Mucosa of descending colon (tissue), 3 donors: ENCODE measurements at regions not wholly inside any gene's neighbourhood (a gene's known extent, or its start where the extent isn't known, plus 50 kb on each side); places are given as distances from the start of the nearest gene placed in this dataset.
"Not testable (repeated sequence)": the region's sequence is repeated elsewhere in the genome, so short reads cannot be mapped to it uniquely, and the experiment has no call there.

ENCODE experiments used
- ATAC-seq: fragments of 200-7000 bp; cut with Tn5 transposase; one replicate; pipeline ENCODE4 v1.9.1; 2020; ENCODE audit warnings: mild to moderate bottlenecking, moderate library complexity
- DNase-seq, 3 donors: peaks; one replicate each; pipeline ENCODE4 v3.0.0-alpha.2; 2020
- H3K36me3 ChIP-seq: fragments of 200-600 bp; one replicate; pipeline ENCODE4 v1.8.0; 2021; ENCODE audit warnings: low read depth, mild to moderate bottlenecking
- H3K4me1 ChIP-seq: fragments of 200-600 bp; one replicate; pipeline ENCODE4 v1.8.0; 2021; ENCODE audit warnings: low read depth, mild to moderate bottlenecking
- H3K4me3 ChIP-seq: fragments of 200-600 bp; one replicate; pipeline ENCODE4 v1.8.0; 2021; ENCODE audit warnings: mild to moderate bottlenecking
- H3K9me3 ChIP-seq: fragments of 200-600 bp; one replicate; pipeline ENCODE4 v1.8.0; 2021; ENCODE audit warnings: mild to moderate bottlenecking
- intact Hi-C, 2 donors: fragments of 100-400 bp; cut with DNase I in 1 of 2; cut with micrococcal nuclease in 1 of 2; formaldehyde crosslinking; loops; one replicate each; pipeline versions ENCODE4 v1.11.0 to v1.11.1; 2022; cut with DNase I, micrococcal nuclease
- TF ChIP-seq, protein P1 (sequence below): fragments of 200-600 bp; IDR thresholded peaks from one replicate; pipeline ENCODE4 v1.8.0; 2022; ENCODE audit warnings: antibody characterized with exemption, mild to moderate bottlenecking
- donor health status: DM: no; HTN: no; CAD: no; lungs with moderate emphysema.
- donor health status: DM: no; HTN: no; CAD: no.
- donor health status: DM: no; HTN: yes; CAD: no.

DNA sequence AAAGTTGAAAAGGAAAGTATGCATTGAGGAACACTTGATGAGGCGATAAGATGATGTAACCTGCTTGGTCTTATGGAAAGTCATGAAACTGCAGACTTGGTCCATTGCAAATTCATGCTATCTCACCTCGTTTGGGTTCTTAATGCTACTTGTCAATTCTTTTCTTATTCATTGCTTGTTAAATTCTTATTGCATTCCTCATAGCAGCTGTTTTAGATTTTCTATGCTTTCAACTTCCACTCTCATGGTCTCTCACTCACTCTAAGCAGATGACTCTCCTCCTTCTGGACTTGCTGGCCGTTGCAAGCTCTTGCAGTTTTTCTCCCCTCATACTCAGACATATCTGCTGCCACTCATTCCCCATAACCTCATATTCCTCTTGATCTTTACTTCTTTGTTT lies 67.8 kb upstream of the CSNK1A1L start:
- no peak for DNase-seq
- intact Hi-C loops, result no loop called here
- Histone ChIP-seq H3K4me1 (no peaks in the 10 kb centered on the region), H3K4me3 (no peak overlapping the region), H3K9me3 (no peaks in the 10 kb centered on the region), H3K36me3 (no peaks in the 10 kb centered on the region)
- TF ChIP-seq, protein P1, sequence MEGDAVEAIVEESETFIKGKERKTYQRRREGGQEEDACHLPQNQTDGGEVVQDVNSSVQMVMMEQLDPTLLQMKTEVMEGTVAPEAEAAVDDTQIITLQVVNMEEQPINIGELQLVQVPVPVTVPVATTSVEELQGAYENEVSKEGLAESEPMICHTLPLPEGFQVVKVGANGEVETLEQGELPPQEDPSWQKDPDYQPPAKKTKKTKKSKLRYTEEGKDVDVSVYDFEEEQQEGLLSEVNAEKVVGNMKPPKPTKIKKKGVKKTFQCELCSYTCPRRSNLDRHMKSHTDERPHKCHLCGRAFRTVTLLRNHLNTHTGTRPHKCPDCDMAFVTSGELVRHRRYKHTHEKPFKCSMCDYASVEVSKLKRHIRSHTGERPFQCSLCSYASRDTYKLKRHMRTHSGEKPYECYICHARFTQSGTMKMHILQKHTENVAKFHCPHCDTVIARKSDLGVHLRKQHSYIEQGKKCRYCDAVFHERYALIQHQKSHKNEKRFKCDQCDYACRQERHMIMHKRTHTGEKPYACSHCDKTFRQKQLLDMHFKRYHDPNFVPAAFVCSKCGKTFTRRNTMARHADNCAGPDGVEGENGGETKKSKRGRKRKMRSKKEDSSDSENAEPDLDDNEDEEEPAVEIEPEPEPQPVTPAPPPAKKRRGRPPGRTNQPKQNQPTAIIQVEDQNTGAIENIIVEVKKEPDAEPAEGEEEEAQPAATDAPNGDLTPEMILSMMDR, result no peak
- no peak for ATAC-seq

DNA sequence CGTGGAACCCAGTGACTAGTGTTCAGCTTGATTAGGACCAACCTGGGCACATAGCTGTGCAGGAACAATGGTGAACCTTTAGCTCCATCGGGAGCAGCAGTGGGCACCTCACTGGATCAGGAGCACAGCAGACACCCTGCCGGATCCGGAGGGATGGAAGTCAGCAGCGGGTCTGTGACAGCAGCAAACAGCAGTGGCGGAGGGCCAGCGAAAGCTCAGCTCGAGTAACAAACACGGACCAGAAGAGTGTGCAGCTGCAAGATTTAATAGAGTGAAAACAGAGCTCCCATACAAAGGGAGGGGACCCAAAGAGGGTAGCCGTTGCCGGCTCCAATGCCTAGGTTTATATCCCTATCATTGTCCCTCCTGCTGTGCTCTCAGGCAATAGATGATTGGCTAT lies 66.8 kb upstream of the CSNK1A1L start:
- ATAC-seq, H3K9me3 ChIP-seq, H3K4me3 ChIP-seq, intact Hi-C loops, H3K4me1 ChIP-seq, H3K36me3 ChIP-seq: not testable (repeated sequence)
- DNase-seq, result peak in 1 of 3 donors; percentile 21

DNA sequence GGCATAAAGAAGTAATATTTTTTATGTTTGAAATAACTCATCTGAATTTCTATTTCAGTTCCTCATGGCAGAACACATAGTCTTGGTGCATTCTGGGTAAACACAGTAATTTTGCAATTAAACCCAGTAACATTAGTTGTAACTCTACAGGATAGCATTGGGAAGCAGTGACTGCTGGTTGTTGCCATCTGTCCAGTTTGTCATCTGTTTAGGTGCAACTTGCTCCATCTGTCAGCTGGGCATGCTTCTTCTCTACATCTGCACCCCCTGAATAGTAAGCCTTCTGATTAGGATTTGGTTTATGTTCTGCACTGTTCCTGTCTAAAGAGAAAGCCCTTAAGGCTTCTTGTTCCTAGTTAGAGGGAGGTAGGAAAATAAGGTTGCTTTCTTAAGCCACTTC lies 63.5 kb upstream of the CSNK1A1L start:
- Histone ChIP-seq H3K4me1 (no peaks in the 10 kb centered on the region), H3K36me3 (no peaks in the 10 kb centered on the region), H3K4me3 (no peak overlapping the region), H3K9me3 (no peaks in the 10 kb centered on the region)
- intact Hi-C loops, result no loop called here
- ATAC-seq (no peak), DNase-seq (no peak)
- TF ChIP-seq, protein P1, result no peak

DNA sequence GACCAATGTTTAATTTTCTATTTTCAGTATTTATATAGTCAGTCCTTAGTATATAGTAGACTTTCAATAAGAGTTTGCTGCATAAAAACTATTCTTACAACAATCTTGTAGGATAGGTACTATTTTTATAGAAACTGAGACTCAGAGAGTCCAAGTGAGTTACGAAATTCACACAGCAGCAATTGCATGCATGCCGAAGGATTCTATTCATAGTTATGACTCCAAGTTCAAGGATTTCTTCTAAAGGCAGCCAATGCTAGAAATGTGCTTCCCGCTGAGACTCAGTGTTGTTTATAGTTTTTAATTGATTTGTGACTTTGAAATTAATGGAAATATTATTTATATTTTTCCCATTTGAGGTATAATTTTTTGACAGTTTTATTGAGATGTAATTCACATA lies 62.7 kb upstream of the CSNK1A1L start:
- DNase-seq, result no peak
- Histone ChIP-seq H3K4me1 (no peaks in the 10 kb centered on the region), H3K36me3 (no peaks in the 10 kb centered on the region), H3K9me3 (no peaks in the 10 kb centered on the region), H3K4me3 (no peak overlapping the region)
- TF ChIP-seq, protein P1, result no peak
- no peak for ATAC-seq
- intact Hi-C loops, result no loop called here

DNA sequence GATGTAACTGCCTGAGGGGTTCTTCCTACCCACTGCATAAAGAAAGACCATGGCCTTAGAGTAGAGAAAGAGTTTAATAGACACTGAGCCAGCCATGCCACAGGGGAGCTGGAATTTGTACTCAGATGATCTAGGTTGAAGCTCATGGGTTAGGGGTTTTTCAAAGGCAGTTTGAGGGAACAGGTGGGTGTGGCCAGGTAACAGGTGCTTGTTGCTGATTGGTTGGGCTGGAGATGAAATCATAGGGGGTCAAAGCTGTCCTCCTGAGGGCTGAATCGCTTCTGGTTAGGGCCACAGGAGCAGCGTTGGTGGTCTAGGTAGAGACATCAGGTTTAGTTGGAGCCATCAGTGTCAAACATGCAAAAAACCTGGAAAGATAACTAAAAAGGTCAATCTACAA lies 59.2 kb upstream of the CSNK1A1L start:
- Histone ChIP-seq H3K4me3 (no peak overlapping the region), H3K4me1 (no peaks in the 10 kb centered on the region), H3K9me3 (peaks cover 6% of the 10 kb centered on the region), H3K36me3 (no peaks in the 10 kb centered on the region)
- ATAC-seq, result no peak
- intact Hi-C loops, result no loop called here
- TF ChIP-seq, protein P1, result no peak
- DNase-seq, result no peak

DNA sequence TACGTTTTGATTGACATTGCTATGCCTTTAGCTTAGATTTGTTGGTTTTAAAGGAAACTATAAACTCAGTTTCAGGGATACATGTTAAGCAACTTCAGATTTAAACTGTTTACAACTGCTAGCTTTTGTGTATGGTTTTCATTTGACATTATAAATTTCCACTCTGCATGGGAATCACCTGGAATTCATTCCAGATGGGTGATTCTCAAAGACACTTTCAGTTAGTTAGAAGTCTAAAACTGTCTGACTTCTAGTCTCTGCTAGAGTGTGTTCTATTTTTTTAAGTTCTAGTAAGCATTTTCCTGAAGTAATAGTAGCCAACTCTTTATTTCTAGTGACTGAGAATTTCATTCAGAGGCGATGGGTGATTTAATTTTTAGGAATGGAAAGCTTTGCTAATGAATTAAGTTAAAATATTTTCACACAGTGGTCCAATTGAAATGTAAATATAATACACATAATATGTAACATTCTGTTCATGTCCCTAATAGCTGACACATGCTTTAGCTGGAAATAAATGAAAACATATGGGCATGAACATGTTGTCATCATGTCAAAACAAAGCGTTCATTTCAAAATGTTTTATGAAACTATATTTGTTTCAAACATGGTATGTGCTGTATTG lies 58.3 kb upstream of the CSNK1A1L start:
- H3K4me1 ChIP-seq, result no peaks in the 10 kb centered on the region
- intact Hi-C loops, result no loop called here
- no peaks in the 10 kb centered on the region for H3K36me3 ChIP-seq
- no peak overlapping the region for H3K4me3 ChIP-seq
- H3K9me3 ChIP-seq, result peaks cover 6% of the 10 kb centered on the region
- ATAC-seq (no peak), DNase-seq (no peak)
- TF ChIP-seq, protein P1, result no peak
